HepG2 (cell line): ENCODE measurements at regions not wholly inside any gene's neighbourhood (a gene's known extent, or its start where the extent isn't known, plus 50 kb on each side); places are given as distances from the start of the nearest gene placed in this dataset.

Experiments used
- ATAC-seq: fragments of 200-7000 bp; cut with Tn5 transposase; 3 replicates; pipeline ENCODE4 v1.9.1; 2020; ENCODE audit warnings: mild to moderate bottlenecking, moderate library complexity
- BruUV-seq: library from RNA; stranded (reverse); fragments of 400-500 nt; replicated peaks from 2 replicates; lab custom pipeline; 2021; lab: Mats Ljungman, UMichigan
- CTCF ChIA-PET: fragments of 300-600 bp; formaldehyde crosslinking; extraction: SDS; loops from one replicate; lab custom pipeline; 2021; ENCODE audit warnings: low total read pairs, inconsistent platforms, low intra/inter-chr PET ratio; lab: Yijun Ruan, JAX
- POLR2A ChIA-PET: fragments of 350-600 bp; sonication (Branson Sonifier 250); formaldehyde crosslinking; loops from one replicate; lab custom pipeline; 2020; ENCODE audit warnings: antibody characterized with exemption, inconsistent platforms; lab: Yijun Ruan, JAX
- DNase-seq: peaks from one replicate; pipeline ENCODE4 v3.0.0-alpha.2; 2015; ENCODE audit warnings: low spot score
- FAIRE-seq: peaks from 3 replicates; lab custom pipeline; 2011; peaks lifted over from hg19 to GRCh38; lab: Jason Lieb, UNC
- H2AFZ ChIP-seq: one replicate; pipeline ENCODE4 v1.6.1; 2011; ENCODE audit warnings: low read length, inconsistent platforms
- H3K27ac ChIP-seq: fragments of 300-600 bp; 3 replicates; pipeline ENCODE4 v1.8.0; 2011; ENCODE audit warnings: mixed run types, mild to moderate bottlenecking, mixed read lengths, low read length, inconsistent platforms; ENCODE audit not compliant: insufficient read depth; ENCODE audit errors: extremely low read length
- H3K27me3 ChIP-seq, 2 experiments: fragments of 200-600 bp in 1 of 2; 2 replicates in 1 of 2; 3 replicates in 1 of 2; pipeline versions ENCODE4 v1.6.0 to v1.8.0; 2011; ENCODE audit warnings: low read length in 2 of 2, mild to moderate bottlenecking in 2 of 2, moderate library complexity in 2 of 2, inconsistent platforms in 1 of 2; ENCODE audit not compliant: insufficient read depth in 2 of 2, control insufficient read depth in 1 of 2
- H3K36me3 ChIP-seq, 2 experiments: fragments of 200-600 bp in 1 of 2; replicated peaks in 1 of 2; 2 replicates in 1 of 2; 3 replicates in 1 of 2; pipeline versions ENCODE4 v1.5.1 to v1.8.0; 2011; ENCODE audit warnings: low read length in 2 of 2, inconsistent platforms in 1 of 2; ENCODE audit not compliant: insufficient read depth in 2 of 2, control insufficient read depth in 1 of 2
- H3K4me1 ChIP-seq: 2 replicates; pipeline ENCODE4 v1.5.1; 2012; ENCODE audit warnings: low read length, inconsistent platforms; ENCODE audit not compliant: insufficient read depth
- H3K4me2 ChIP-seq: 2 replicates; pipeline ENCODE4 v1.6.0; 2011; ENCODE audit warnings: low read depth, low read length, inconsistent platforms
- H3K4me3 ChIP-seq, 3 experiments: fragments of 200-600 bp in 1 of 3; sonication (generic), shearing (Covaris generic) in 1 of 3; replicated peaks in 1 of 3; 2 replicates each; pipeline ENCODE4 v1.5.1; 2011 to 2016; ENCODE audit warnings: low read length in 3 of 3, inconsistent platforms in 2 of 3, low read depth in 2 of 3, mild to moderate bottlenecking in 2 of 3, control low read depth in 1 of 3, mixed read lengths in 1 of 3; ENCODE audit not compliant: insufficient read depth in 1 of 3
- H3K79me2 ChIP-seq: one replicate; pipeline ENCODE4 v1.6.1; 2011; ENCODE audit warnings: low read length, inconsistent platforms; ENCODE audit not compliant: insufficient read depth
- H3K9ac ChIP-seq: 2 replicates; pipeline ENCODE4 v1.6.0; 2011; ENCODE audit warnings: mild to moderate bottlenecking, low read depth, low read length, inconsistent platforms; ENCODE audit not compliant: insufficient read depth
- H3K9me3 ChIP-seq: 2 replicates; pipeline ENCODE4 v1.5.1; 2012; ENCODE audit warnings: mild to moderate bottlenecking, low read length
- H4K20me1 ChIP-seq: 2 replicates; pipeline ENCODE4 v1.6.0; 2011; ENCODE audit warnings: inconsistent platforms, mild to moderate bottlenecking, low read length, moderate library complexity; ENCODE audit not compliant: insufficient read depth
- MXI1 ChIP-seq: IDR thresholded peaks from 3 replicates; pipeline ENCODE4 v1.6.1; 2012; ENCODE audit warnings: low read depth, low read length, inconsistent platforms, borderline replicate concordance
- TEAD3 ChIP-seq: optimal IDR thresholded peaks from 2 replicates; pipeline ENCODE3; 2016; ENCODE audit warnings: borderline replicate concordance
- ZNF782 ChIP-seq: sonication (generic); formaldehyde crosslinking; IDR thresholded peaks from 2 replicates; pipeline ENCODE4 v1.4.0; 2020; ENCODE audit warnings: missing genetic modification reagents, mild to moderate bottlenecking, borderline replicate concordance
- ZNF788 ChIP-seq: sonication (generic); formaldehyde crosslinking; IDR thresholded peaks from 2 replicates; pipeline ENCODE4 v1.5.0; 2020; ENCODE audit warnings: mild to moderate bottlenecking, missing genetic modification reagents, borderline replicate concordance
- WGBS: methylation state at CpG from one replicate; pipeline ENCODE4 v1.1.6; 2017; ENCODE audit warnings: low lambda C conversion rate; 5-methylcytosine and 5-hydroxymethylcytosine counted together
- in situ Hi-C: cut with HindIII; loops from 2 replicates; pipeline ENCODE4 v1.10.0; 2017; ENCODE audit warnings: low pct_unique_long_range_greater_than_20kb; ENCODE audit not compliant: extremely low pct_ligation_motif_present
- intact Hi-C: fragments of 100-400 bp; cut with micrococcal nuclease; formaldehyde crosslinking; loops from one replicate; pipeline ENCODE4 v1.10.0; 2022; ENCODE audit not compliant: unreplicated experiment
- TF ChIP-seq, protein P1 (sequence below): sonication (generic); formaldehyde crosslinking; IDR thresholded peaks from 2 replicates; pipeline ENCODE4 v1.5.1; 2020; ENCODE audit warnings: mild to moderate bottlenecking, missing genetic modification reagents, borderline replicate concordance
- TF ChIP-seq, protein P2 (sequence below): sonication (generic); formaldehyde crosslinking; IDR thresholded peaks from 2 replicates; pipeline ENCODE4 v1.4.0; 2020; ENCODE audit warnings: missing genetic modification reagents, borderline replicate concordance
- TF ChIP-seq, protein P3 (sequence below): sonication (generic); formaldehyde crosslinking; IDR thresholded peaks from 2 replicates; pipeline ENCODE4 v1.4.0; 2020; ENCODE audit warnings: missing genetic modification reagents, mild to moderate bottlenecking, borderline replicate concordance

DNA sequence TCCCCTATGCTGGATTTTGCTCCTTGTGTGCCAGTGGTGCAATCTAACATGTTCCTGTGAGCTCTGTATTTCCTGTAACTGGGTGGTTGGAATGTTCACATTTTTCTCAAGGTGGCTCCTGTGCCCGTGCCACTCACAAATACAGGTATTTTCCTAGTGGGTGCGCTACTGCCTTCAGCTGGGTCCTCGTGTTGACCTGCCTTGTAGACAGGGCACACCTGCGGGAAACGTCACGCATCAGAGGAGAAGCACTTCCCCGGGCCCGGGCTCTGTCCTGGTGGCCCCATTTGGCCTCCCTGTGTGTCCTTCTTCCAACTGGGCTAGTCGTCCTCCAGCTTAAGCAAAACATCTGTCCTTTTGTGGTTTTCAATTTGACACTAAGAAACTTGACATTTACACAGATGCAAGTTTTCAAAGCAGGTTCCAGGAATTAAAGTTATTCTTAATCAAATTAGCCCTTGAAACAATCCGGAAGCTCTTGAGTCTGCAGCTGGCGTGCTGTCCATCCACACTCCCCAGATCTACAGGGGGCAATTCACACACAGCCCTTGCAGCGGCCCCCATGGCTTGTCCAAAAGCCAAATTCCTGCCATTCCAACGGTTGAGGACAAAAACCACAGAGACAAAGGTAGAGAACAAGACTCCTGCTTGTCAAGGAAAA, 275.1 kb downstream of the CDC5L start:
- POLR2A ChIA-PET: no interaction called here
- no peaks in the 10 kb centered on the region for H3K9me3 ChIP-seq
- peaks cover 3 to 31% of the 10 kb centered on the region in 2 experiments; a peak in 2 of 5 replicates for H3K27me3 ChIP-seq
- intact Hi-C loops (no loop called here), in situ Hi-C loops (loop anchor here (25.0 kb wide), 1 partner anchor 1250 kb away; no protein-coding TSS in a partner anchor)
- TF ChIP-seq TEAD3 (CRISPR knock-in tag): peak; percentile 33
- no peak for TF ChIP-seq ZNF788 (CRISPR knock-in tag)
- H3K4me3 ChIP-seq: no peak overlapping the region
- no peak overlapping the region for H3K4me2 ChIP-seq
- H3K79me2 ChIP-seq: no peaks in the 10 kb centered on the region
- H2AFZ ChIP-seq: no peak overlapping the region
- no peaks in the 10 kb centered on the region for H4K20me1 ChIP-seq
- 23% methylated on average over 8 of the region's 13 CpGs for WGBS
- no peak for ATAC-seq
- H3K27ac ChIP-seq: no peak overlapping the region
- no peaks in the 10 kb centered on the region for H3K36me3 ChIP-seq
- peak; percentile 15 for DNase-seq
- no peak overlapping the region for H3K9ac ChIP-seq
- no peak for FAIRE-seq
- no TSS peak for BruUV-seq
- CTCF ChIA-PET: no interaction called here
- peaks cover 29% of the 10 kb centered on the region for H3K4me1 ChIP-seq

- CTCF ChIA-PET: no interaction called here
- POLR2A ChIA-PET: no interaction called here
- Histone ChIP-seq H3K27ac (no peak overlapping the region), H3K4me3 (no peak overlapping the region), H3K4me2 (no peak overlapping the region), H3K9ac (no peak overlapping the region), H3K27me3 (peaks cover 3 to 31% of the 10 kb centered on the region in 2 experiments; a peak in 2 of 5 replicates), H2AFZ (no peak overlapping the region), H3K4me1 (peaks cover 29% of the 10 kb centered on the region), H4K20me1 (no peaks in the 10 kb centered on the region), H3K9me3 (no peaks in the 10 kb centered on the region), H3K36me3 (no peaks in the 10 kb centered on the region), H3K79me2 (no peaks in the 10 kb centered on the region)
- in situ Hi-C loops (loop anchor here (25.0 kb wide), 1 partner anchor 1248 kb away; no protein-coding TSS in a partner anchor), intact Hi-C loops (no loop called here)
- 53% methylated on average over 10 of the region's 10 CpGs for WGBS
- DNase-seq (no peak), FAIRE-seq (no peak), ATAC-seq (no peak)
- BruUV-seq: no TSS peak
- TF ChIP-seq, protein P1, sequence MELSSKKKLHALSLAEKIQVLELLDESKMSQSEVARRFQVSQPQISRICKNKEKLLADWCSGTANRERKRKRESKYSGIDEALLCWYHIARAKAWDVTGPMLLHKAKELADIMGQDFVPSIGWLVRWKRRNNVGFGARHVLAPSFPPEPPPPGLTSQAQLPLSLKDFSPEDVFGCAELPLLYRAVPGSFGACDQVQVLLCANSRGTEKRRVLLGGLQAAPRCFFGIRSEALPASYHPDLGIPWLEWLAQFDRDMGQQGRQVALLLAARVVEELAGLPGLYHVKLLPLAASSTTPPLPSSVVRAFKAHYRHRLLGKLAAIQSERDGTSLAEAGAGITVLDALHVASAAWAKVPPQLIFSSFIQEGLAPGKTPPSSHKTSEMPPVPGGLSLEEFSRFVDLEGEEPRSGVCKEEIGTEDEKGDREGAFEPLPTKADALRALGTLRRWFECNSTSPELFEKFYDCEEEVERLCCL (CRISPR knock-in tag): no peak
- TF ChIP-seq, protein P2, sequence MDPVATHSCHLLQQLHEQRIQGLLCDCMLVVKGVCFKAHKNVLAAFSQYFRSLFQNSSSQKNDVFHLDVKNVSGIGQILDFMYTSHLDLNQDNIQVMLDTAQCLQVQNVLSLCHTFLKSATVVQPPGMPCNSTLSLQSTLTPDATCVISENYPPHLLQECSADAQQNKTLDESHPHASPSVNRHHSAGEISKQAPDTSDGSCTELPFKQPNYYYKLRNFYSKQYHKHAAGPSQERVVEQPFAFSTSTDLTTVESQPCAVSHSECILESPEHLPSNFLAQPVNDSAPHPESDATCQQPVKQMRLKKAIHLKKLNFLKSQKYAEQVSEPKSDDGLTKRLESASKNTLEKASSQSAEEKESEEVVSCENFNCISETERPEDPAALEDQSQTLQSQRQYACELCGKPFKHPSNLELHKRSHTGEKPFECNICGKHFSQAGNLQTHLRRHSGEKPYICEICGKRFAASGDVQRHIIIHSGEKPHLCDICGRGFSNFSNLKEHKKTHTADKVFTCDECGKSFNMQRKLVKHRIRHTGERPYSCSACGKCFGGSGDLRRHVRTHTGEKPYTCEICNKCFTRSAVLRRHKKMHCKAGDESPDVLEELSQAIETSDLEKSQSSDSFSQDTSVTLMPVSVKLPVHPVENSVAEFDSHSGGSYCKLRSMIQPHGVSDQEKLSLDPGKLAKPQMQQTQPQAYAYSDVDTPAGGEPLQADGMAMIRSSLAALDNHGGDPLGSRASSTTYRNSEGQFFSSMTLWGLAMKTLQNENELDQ (CRISPR knock-in tag): no peak
- TF ChIP-seq MXI1: no peak
- TF ChIP-seq, protein P3, sequence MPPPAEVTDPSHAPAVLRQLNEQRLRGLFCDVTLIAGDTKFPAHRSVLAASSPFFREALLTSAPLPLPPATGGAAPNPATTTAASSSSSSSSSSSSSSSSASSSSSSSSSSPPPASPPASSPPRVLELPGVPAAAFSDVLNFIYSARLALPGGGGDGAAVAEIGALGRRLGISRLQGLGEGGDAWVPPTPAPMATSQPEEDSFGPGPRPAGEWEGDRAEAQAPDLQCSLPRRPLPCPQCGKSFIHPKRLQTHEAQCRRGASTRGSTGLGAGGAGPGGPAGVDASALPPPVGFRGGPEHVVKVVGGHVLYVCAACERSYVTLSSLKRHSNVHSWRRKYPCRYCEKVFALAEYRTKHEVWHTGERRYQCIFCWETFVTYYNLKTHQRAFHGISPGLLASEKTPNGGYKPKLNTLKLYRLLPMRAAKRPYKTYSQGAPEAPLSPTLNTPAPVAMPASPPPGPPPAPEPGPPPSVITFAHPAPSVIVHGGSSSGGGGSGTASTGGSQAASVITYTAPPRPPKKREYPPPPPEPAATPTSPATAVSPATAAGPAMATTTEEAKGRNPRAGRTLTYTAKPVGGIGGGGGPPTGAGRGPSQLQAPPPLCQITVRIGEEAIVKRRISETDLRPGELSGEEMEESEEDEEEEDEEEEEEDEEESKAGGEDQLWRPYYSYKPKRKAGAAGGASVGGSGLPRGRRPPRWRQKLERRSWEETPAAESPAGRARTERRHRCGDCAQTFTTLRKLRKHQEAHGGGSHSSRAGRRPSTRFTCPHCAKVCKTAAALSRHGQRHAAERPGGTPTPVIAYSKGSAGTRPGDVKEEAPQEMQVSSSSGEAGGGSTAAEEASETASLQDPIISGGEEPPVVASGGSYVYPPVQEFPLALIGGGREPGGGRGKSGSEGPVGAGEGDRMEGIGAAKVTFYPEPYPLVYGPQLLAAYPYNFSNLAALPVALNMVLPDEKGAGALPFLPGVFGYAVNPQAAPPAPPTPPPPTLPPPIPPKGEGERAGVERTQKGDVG (CRISPR knock-in tag): no peak
- no peak for TF ChIP-seq ZNF782 (CRISPR knock-in tag)
Measured at GRCh38 chr6:44663860-44664634, 276.5 kb downstream of the CDC5L start.
